SK-N-SH (cell line): ENCODE measurements at regions not wholly inside any gene's neighbourhood (a gene's known extent, or its start where the extent isn't known, plus 50 kb on each side); places are given as distances from the start of the nearest gene placed in this dataset.
A peak's percentile ranks its signal among the peaks of the same experiment; 100 is the strongest.

Experiments
- CTCF ChIP-seq: fragments of 200-600 bp; sonication (generic); IDR thresholded peaks from 2 replicates; pipeline ENCODE4 v1.6.1; 2017; ENCODE audit warnings: antibody characterized with exemption, mild to moderate bottlenecking, moderate library complexity
- ELF1 ChIP-seq: IDR thresholded peaks from 2 replicates; pipeline ENCODE4 v1.4.0; 2012
- EP300 ChIP-seq, 2 experiments: IDR thresholded peaks; 2 replicates each; pipeline versions ENCODE4 v1.4.0 to v1.6.1; 2012; ENCODE audit warnings: borderline replicate concordance in 1 of 2, low read depth in 1 of 2, low read length in 1 of 2
- FOSL2 ChIP-seq: IDR thresholded peaks from 2 replicates; pipeline ENCODE4 v1.4.0; 2012; ENCODE audit warnings: low read depth, mild to moderate bottlenecking, moderate library complexity, borderline replicate concordance
- IRF3 ChIP-seq: fragments of 150-350 bp; IDR thresholded peaks from 2 replicates; pipeline ENCODE4 v1.6.1; 2016; ENCODE audit warnings: mild to moderate bottlenecking, low read depth, low read length
- JUND ChIP-seq: IDR thresholded peaks from 2 replicates; pipeline ENCODE4 v1.4.0; 2012
- MAX ChIP-seq: IDR thresholded peaks from 2 replicates; pipeline ENCODE4 v1.4.0; 2012; ENCODE audit warnings: low read depth
- POLR2AphosphoS5 ChIP-seq: IDR thresholded peaks from 2 replicates; pipeline ENCODE4 v1.6.1; 2012; ENCODE audit warnings: low read depth, low read length
- REST ChIP-seq: IDR thresholded peaks from 2 replicates; pipeline ENCODE4 v1.6.1; 2012; ENCODE audit warnings: mild to moderate bottlenecking, low read depth, low read length, moderate library complexity
- RFX5 ChIP-seq: IDR thresholded peaks from 2 replicates; pipeline ENCODE4 v1.6.1; 2012; ENCODE audit warnings: mild to moderate bottlenecking, improper control_type of control experiment, low read length
- SIN3A ChIP-seq: IDR thresholded peaks from 2 replicates; pipeline ENCODE4 v1.6.1; 2012; ENCODE audit warnings: low read depth, mild to moderate bottlenecking, low read length, moderate library complexity, borderline replicate concordance
- TEAD4 ChIP-seq: IDR thresholded peaks from 2 replicates; pipeline ENCODE4 v1.4.0; 2012; ENCODE audit warnings: mild to moderate bottlenecking, borderline replicate concordance; ENCODE audit not compliant: insufficient read depth
- YY1 ChIP-seq: IDR thresholded peaks from 2 replicates; pipeline ENCODE4 v1.4.0; 2012; ENCODE audit warnings: low read depth, mild to moderate bottlenecking

- TF ChIP-seq CTCF = no peak
- TF ChIP-seq ELF1 = no peak
- TF ChIP-seq POLR2AphosphoS5 = no peak
- no peak for TF ChIP-seq RFX5
- 0 out of 4 replicates have a peak, but pooled peaks of 1 of the 2 experiments have one; percentile 18 for TF ChIP-seq EP300 (IDR thresholded peaks at IDR 0.05; ENCODE audit: borderline replicate concordance in 1 of 2, low read depth in 1 of 2, low read length in 1 of 2)
- TF ChIP-seq REST = no peak
- TF ChIP-seq FOSL2 = no peak
- TF ChIP-seq TEAD4 = 0 out of 2 replicates have a peak, but pooled peaks have one; percentile 18
- peak; percentile 27; the same call in 1 of the 2 replicates for TF ChIP-seq JUND
- no peak for TF ChIP-seq MAX
- no peak for TF ChIP-seq YY1
- TF ChIP-seq SIN3A = no peak
- no peak for TF ChIP-seq IRF3
Observed at GRCh38 chr4:107261241-107261874, 225.2 kb upstream of the DKK2 start.
